Muscle layer of colon (tissue), 2 donors: ENCODE measurements at regions not wholly inside any gene's neighbourhood (a gene's known extent, or its start where the extent isn't known, plus 50 kb on each side); places are given as distances from the start of the nearest gene placed in this dataset.

Source experiments
- H3K27ac ChIP-seq: one replicate; pipeline ENCODE4 v1.7.0; 2013; ENCODE audit warnings: low read depth, mild to moderate bottlenecking, low read length, moderate library complexity
- H3K27me3 ChIP-seq, 2 donors: one replicate each; pipeline ENCODE4 v1.7.0; 2013; ENCODE audit warnings: low read length in 2 of 2, mild to moderate bottlenecking in 2 of 2; ENCODE audit not compliant: insufficient read depth in 2 of 2, control insufficient read depth in 1 of 2
- H3K36me3 ChIP-seq: one replicate; pipeline ENCODE4 v1.7.0; 2013; ENCODE audit warnings: mild to moderate bottlenecking, low read length; ENCODE audit not compliant: insufficient read depth
- H3K4me1 ChIP-seq: one replicate; pipeline ENCODE4 v1.7.0; 2013; ENCODE audit warnings: mild to moderate bottlenecking, low read length; ENCODE audit not compliant: insufficient read depth
- H3K4me3 ChIP-seq, 2 donors: one replicate each; pipeline ENCODE4 v1.7.0; 2013; ENCODE audit warnings: low read length in 2 of 2, low read depth in 1 of 2, mild to moderate bottlenecking in 1 of 2, moderate library complexity in 1 of 2
- H3K9ac ChIP-seq: one replicate; pipeline ENCODE4 v1.7.0; 2013; ENCODE audit warnings: low read length
- H3K9me3 ChIP-seq: one replicate; pipeline ENCODE4 v1.7.0; 2013; ENCODE audit warnings: mild to moderate bottlenecking, low read length
- donor health status: abdominal sarcoma.
- donor health status: Adenocarcinoma of cecum.

DNA sequence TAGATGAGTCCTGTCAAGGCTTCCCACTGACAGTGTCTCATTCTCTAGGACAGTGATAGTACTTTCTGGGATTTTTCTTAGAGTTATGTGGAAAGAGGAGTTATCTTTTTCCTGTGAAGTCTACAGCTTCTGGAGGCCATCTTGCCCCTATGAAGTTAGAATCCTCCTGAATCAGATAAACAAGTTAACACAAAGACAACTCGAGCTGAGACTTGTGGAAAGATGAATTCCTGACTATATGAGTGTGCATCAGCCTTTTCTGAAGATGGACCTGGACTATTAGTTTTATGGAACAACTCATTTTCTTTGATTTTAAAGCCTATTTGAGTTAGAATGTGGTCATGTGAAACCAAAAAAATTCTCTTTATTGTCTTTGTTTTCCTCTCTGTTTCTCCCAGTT lies 290.9 kb downstream of the LRRIQ3 start:
- no peak overlapping the region for H3K4me3 ChIP-seq
- H3K27ac ChIP-seq, result no peak overlapping the region
- H3K9ac ChIP-seq, result no peak overlapping the region
- no peaks in the 10 kb centered on the region for H3K4me1 ChIP-seq
- H3K9me3 ChIP-seq, result no peaks in the 10 kb centered on the region
- no peaks in the 10 kb centered on the region for H3K36me3 ChIP-seq
- no peaks in the 10 kb centered on the region for H3K27me3 ChIP-seq

DNA sequence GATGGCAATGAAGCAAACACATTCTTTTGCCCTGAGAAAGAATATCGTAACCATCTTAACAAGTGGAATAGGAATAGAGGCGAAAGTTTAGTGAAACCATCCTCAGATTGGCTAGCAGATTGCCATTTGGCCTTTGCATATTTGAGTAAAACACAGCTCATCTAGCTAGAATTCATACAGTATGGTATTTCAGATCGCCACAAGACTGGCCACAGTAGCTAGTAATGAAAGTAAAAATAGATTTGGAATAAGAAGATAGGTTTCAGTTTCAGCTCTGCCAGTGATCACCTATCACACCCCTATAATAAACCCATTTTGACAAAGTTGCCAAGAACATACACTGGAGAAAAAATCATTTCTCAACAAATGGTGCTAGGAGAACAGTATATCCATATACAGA lies 294.9 kb downstream of the LRRIQ3 start:
- Histone ChIP-seq H3K4me1 (no peaks in the 10 kb centered on the region), H3K27ac (no peak overlapping the region), H3K36me3 (no peaks in the 10 kb centered on the region), H3K4me3 (no peak overlapping the region), H3K9me3 (no peaks in the 10 kb centered on the region), H3K27me3 (no peaks in the 10 kb centered on the region), H3K9ac (no peak overlapping the region)

DNA sequence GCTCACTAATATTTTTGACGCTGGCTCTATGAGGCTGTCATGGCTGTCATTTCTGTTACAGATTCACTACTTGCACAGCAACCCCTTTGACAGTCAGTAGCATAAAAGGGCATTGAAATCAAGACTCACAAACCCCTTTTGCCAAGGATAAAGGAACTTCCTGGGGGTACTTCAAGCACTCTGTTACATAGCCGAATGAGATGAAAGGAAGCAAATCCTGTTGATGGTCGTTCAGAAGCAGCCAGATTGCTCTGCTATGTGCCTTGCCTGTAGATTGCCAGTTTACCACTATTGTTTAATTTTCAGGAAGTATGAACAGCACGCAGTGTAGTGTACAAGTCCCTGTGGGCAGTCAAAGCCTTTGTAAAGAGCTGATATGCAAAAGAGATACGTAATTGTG lies 296.2 kb downstream of the LRRIQ3 start:
- no peak overlapping the region for H3K27ac ChIP-seq
- H3K4me1 ChIP-seq, result no peaks in the 10 kb centered on the region
- H3K9me3 ChIP-seq, result no peaks in the 10 kb centered on the region

DNA sequence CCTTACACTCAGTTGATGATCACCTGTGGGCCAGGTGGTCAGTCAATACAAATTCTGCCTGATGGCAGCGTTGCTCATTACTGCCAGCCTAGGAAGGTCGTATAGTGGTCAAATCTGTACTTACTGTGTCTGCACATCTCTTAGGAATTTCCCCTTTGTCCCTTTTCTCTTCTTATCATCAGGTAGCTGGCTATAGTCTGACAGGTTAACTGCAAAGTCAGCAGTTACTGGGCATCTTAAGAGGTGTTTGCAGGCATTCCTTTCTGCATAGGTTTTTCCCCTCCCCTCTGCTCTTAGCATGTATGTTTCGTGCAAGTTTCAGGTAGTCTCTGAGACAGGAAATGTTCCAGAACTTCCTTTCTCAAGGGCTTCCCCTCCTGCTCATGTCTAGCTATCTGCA lies 298.7 kb downstream of the LRRIQ3 start:
- Histone ChIP-seq H3K27me3 (no peaks in the 10 kb centered on the region), H3K4me3 (no peak overlapping the region), H3K4me1 (no peaks in the 10 kb centered on the region), H3K27ac (no peak overlapping the region), H3K9ac (no peak overlapping the region), H3K9me3 (no peaks in the 10 kb centered on the region), H3K36me3 (no peaks in the 10 kb centered on the region)

More for the DNA sequence above, 296.2 kb downstream of the LRRIQ3 start:
- Histone ChIP-seq H3K36me3 (no peaks in the 10 kb centered on the region), H3K27me3 (no peaks in the 10 kb centered on the region), H3K4me3 (no peak overlapping the region), H3K9ac (no peak overlapping the region)

DNA sequence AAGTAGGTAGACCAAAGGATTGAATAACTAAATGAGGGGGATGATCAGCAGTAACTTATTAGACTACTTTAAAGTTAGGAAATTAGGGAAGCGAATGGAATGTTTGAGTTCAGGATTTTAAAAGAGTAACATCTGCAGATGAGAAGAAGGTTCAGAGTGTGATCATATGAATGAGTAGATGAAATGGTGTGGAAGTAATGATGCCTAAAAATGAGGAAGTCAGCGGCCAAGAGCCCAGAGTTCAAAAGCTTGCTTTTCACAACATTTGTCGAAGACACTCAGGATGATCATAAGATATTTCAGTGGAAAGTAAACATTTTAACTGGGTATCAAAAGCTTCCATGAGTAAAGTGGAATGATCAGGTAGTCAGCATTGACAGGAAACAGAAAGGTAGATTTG lies 299.4 kb downstream of the LRRIQ3 start:
- no peak overlapping the region for H3K27ac ChIP-seq
- H3K9me3 ChIP-seq, result no peaks in the 10 kb centered on the region
- no peaks in the 10 kb centered on the region for H3K27me3 ChIP-seq

DNA sequence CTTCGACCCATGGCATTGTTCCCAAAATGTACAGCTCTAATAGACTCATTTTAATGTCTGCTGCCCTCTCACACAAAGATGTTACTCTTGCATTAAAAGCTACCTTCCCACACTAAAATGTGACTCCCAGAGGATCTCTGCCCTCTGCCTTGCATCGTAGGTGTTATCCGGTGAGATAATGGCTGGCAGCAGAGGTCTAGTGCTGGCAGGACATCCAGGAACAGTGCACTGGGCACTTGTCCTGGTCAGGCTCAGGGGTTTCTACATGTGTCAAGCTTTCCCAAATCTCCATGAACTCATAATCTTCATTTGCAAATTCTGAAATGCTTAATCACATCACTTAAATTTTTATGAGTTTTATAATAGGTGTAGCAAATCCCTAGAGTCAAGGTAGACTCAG lies 310.6 kb downstream of the LRRIQ3 start:
- no peaks in the 10 kb centered on the region for H3K9me3 ChIP-seq
- H3K9ac ChIP-seq, result no peak overlapping the region
- no peaks in the 10 kb centered on the region for H3K27me3 ChIP-seq
- no peaks in the 10 kb centered on the region for H3K36me3 ChIP-seq
- no peak overlapping the region for H3K27ac ChIP-seq
- no peak overlapping the region for H3K4me3 ChIP-seq
- H3K4me1 ChIP-seq, result no peaks in the 10 kb centered on the region

More for the DNA sequence above, 299.4 kb downstream of the LRRIQ3 start:
- Histone ChIP-seq H3K4me3 (no peak overlapping the region), H3K4me1 (no peaks in the 10 kb centered on the region), H3K36me3 (no peaks in the 10 kb centered on the region), H3K9ac (no peak overlapping the region)

DNA sequence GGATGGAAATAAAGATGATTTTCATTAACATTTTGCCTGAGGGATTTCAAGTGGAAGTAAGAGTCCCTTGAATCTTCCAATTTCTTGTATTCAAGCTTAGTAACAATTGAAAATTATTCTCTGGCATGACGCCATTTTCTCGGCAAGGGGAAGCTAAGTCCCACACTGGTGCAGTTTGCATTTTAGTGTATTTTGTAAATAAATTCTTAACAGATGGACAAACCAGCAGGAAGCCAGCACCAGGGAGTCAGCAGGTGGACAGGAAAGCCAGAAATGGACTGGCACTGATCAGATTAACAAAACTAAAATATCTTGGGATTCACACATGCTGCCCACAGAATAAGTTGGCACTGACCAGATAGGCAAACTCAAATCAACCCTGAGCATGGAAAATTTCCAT lies 311.3 kb downstream of the LRRIQ3 start:
- Histone ChIP-seq H3K9me3 (no peaks in the 10 kb centered on the region), H3K4me1 (no peaks in the 10 kb centered on the region), H3K4me3 (no peak overlapping the region), H3K27me3 (no peaks in the 10 kb centered on the region), H3K36me3 (no peaks in the 10 kb centered on the region), H3K9ac (no peak overlapping the region), H3K27ac (no peak overlapping the region)

DNA sequence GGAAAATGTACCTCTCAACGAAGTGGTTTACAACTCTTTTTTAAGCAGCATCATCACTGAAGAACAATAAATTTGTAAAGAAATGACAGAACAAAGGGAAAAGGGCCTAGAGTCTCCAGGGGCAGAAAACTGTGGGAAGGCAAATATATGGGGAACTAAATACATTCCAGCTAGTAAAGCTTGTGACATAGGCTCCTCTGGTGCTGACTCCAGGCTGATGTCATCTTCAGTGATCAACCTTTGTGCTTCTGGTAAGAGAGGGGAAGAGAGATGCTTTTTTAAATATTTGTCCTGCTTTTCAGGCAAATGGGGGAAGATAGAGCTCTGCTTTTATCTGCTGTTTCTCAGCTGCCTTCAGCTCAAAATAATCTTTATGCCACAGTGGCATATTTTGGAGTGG lies 323.2 kb downstream of the LRRIQ3 start:
- H3K27ac ChIP-seq, result no peak overlapping the region
- no peaks in the 10 kb centered on the region for H3K36me3 ChIP-seq
- no peaks in the 10 kb centered on the region for H3K4me1 ChIP-seq
- no peaks in the 10 kb centered on the region for H3K9me3 ChIP-seq
- no peaks in the 10 kb centered on the region for H3K27me3 ChIP-seq
- no peak overlapping the region for H3K9ac ChIP-seq
- H3K4me3 ChIP-seq, result no peak overlapping the region

DNA sequence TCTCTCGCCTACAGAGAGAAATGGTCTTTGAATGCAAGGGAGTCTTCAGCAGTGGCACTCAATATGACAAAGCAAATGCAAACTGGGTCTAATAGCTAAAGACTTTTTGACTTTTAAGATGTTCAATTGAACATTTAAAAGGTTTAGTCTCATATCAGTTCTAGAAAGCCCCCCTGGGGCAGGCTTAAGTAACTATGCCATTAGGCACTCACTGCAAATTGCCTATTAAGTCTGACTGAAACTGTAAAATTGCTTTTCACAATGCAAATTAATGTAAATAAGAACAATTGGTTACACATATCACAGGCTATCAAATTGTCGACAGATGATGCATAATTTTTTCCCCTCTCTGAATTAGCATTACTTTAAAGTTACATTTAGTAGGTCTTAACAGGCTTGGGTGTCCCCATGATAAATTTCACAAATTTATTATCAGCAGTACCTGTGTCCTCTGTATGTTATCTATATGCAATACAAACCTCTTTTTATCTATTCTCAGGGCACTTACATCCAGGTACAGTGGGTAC lies 329.1 kb downstream of the LRRIQ3 start:
- H3K4me3 ChIP-seq, result no peak overlapping the region
- no peak overlapping the region for H3K27ac ChIP-seq
- H3K36me3 ChIP-seq, result no peaks in the 10 kb centered on the region
- no peaks in the 10 kb centered on the region for H3K27me3 ChIP-seq
- H3K4me1 ChIP-seq, result no peaks in the 10 kb centered on the region
- H3K9ac ChIP-seq, result no peak overlapping the region
- no peaks in the 10 kb centered on the region for H3K9me3 ChIP-seq

DNA sequence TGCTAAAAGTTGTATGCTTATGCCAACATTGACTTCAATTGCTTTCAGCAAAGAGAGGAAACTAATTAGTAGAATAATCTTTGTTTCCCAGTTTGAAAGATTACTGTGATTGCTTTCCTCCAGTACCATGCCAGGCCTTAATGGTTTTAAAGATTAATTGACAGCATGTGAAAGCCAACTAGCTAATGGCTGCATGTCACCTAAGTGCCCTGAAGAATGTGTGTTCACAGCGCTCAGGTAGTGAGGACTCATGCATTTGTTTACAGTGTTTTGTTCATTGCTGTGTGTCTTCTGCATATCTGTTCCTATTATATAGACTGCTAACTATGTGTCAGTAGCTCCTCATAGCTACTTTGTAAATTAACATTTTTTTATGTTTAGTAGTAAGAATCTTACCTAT lies 335.6 kb downstream of the LRRIQ3 start:
- H3K27ac ChIP-seq, result no peak overlapping the region
- no peak overlapping the region for H3K9ac ChIP-seq
- no peaks in the 10 kb centered on the region for H3K4me1 ChIP-seq
- no peaks in the 10 kb centered on the region for H3K36me3 ChIP-seq
- no peak overlapping the region for H3K4me3 ChIP-seq
- no peaks in the 10 kb centered on the region for H3K27me3 ChIP-seq
- no peaks in the 10 kb centered on the region for H3K9me3 ChIP-seq

DNA sequence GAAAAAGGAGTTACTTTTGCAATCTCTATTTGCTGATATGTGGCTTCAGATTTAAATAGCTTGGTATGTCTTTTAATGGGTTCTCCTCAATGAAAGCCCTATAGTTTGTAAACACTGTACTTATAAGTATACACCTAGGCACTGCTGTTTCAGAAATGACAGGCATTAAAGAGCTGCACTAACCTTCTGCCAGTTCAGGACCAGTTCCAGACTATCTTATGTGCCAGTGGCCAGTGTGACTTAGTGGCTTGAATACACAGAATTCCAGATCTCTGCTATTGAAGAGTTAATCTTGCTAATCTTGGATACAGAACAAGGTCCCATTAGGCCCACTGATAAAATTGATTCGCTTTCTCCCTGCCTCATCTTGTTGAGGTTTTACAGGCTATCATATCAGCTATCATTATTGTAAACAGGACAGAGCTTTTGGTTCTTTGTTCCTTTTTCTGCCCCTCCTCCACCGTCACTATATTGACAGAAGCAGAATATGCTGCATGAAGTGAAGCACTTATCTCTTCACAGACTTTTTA lies 337.5 kb downstream of the LRRIQ3 start:
- H3K4me3 ChIP-seq, result no peak overlapping the region
- H3K27ac ChIP-seq, result no peak overlapping the region
- H3K9ac ChIP-seq, result no peak overlapping the region

DNA sequence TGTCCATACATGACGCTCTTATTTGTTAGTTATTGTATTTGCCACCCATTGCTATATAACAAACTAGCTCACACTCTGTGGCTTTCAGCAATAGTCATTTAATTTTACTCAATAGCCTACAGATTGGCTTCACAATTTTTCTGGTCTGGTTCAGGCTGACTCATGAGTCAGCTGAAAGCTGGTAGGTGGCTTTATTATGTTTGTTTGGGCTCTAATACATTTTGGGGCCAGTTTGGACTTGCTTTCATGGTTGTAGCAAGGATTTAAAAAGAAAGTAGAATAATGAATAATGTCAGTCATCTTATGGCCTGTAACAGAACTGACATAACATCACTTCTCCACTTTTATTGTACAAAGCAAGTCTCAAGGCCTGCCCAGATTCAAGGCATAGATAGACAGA lies 338.7 kb downstream of the LRRIQ3 start:
- Histone ChIP-seq H3K4me3 (no peak overlapping the region), H3K36me3 (no peaks in the 10 kb centered on the region), H3K9ac (no peak overlapping the region), H3K9me3 (no peaks in the 10 kb centered on the region), H3K4me1 (no peaks in the 10 kb centered on the region), H3K27ac (no peak overlapping the region), H3K27me3 (no peaks in the 10 kb centered on the region)

More for the DNA sequence above, 337.5 kb downstream of the LRRIQ3 start:
- Histone ChIP-seq H3K27me3 (no peaks in the 10 kb centered on the region), H3K4me1 (no peaks in the 10 kb centered on the region), H3K36me3 (no peaks in the 10 kb centered on the region), H3K9me3 (no peaks in the 10 kb centered on the region)
